Activated CD8-positive, alpha-beta T cell treated with anti-CD3 and anti-CD28 coated beads for 36 hours (primary cell): ENCODE measurements at regions not wholly inside any gene's neighbourhood (a gene's known extent, or its start where the extent isn't known, plus 50 kb on each side); places are given as distances from the start of the nearest gene placed in this dataset.

Source experiments
- ATAC-seq: fragments of 200-7000 bp; cut with Tn5 transposase; one replicate; pipeline ENCODE4 v1.10.0; 2021; ENCODE audit warnings: mild to moderate bottlenecking, moderate library complexity
- CTCF ChIA-PET: fragments of 350-600 bp; sonication (Branson Sonifier 250); formaldehyde crosslinking; loops from one replicate; lab custom pipeline; 2021; ENCODE audit warnings: antibody characterized with exemption; lab: Charles Lee
- POLR2A ChIA-PET: fragments of 350-600 bp; sonication (Branson Sonifier 250); formaldehyde crosslinking; loops from one replicate; lab custom pipeline; 2021; ENCODE audit warnings: antibody characterized with exemption; lab: Charles Lee
- DNase-seq: peaks from one replicate; pipeline ENCODE4 v3.0.0-alpha.2; 2020
- H3K27ac Mint-ChIP-seq: one replicate; pipeline ENCODE4 v1.8.0; 2021; ENCODE audit warnings: mild to moderate bottlenecking, mixed read lengths
- H3K27me3 Mint-ChIP-seq: one replicate; pipeline ENCODE4 v1.8.0; 2021; ENCODE audit warnings: mixed read lengths
- H3K36me3 Mint-ChIP-seq: one replicate; pipeline ENCODE4 v1.8.0; 2021; ENCODE audit warnings: low read depth, mixed read lengths
- H3K4me1 Mint-ChIP-seq: one replicate; pipeline ENCODE4 v1.8.0; 2021; ENCODE audit warnings: low read depth, mixed read lengths
- H3K4me3 Mint-ChIP-seq: one replicate; pipeline ENCODE4 v1.8.0; 2021; ENCODE audit warnings: mild to moderate bottlenecking, moderate library complexity, mixed read lengths
- H3K9me3 Mint-ChIP-seq: one replicate; pipeline ENCODE4 v1.8.0; 2021; ENCODE audit warnings: mixed read lengths
- CTCF ChIP-seq: fragments of 200-600 bp; IDR thresholded peaks from one replicate; pipeline ENCODE4 v1.8.0; 2022; ENCODE audit warnings: antibody characterized with exemption, mild to moderate bottlenecking
- intact Hi-C: fragments of 100-400 bp; cut with micrococcal nuclease; formaldehyde crosslinking; loops from one replicate; pipeline ENCODE4 v1.10.0; 2022

DNA sequence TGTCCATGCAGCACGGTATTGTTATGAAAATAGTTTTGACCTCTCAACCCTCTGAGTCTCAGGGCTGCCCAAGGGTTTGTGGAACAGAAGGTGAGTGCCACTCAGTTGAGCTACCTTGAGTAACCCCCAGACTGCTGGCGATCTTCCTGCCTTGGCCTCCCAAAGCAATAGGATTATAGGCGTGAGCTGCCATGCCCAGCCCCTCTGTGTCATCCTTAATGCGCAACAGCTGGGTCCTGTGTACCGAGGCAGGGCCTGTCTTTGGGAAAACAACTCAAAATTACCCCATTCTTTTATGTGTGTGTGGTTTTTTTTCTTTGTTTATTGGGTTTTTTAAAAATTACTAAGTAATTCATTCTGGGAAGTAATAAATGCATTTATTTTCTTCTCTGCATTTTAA, 78.3 kb upstream of the TPM1 start:
- Mint-ChIP-seq H3K36me3 (no peaks in the 10 kb centered on the region), H3K4me3 (no peak overlapping the region), H3K4me1 (no peaks in the 10 kb centered on the region), H3K27ac (no peak overlapping the region), H3K27me3 (no peaks in the 10 kb centered on the region), H3K9me3 (no peaks in the 10 kb centered on the region)
- TF ChIP-seq CTCF, result no peak
- ATAC-seq (no peak), DNase-seq (no peak)
- intact Hi-C loops, result no loop called here
- CTCF ChIA-PET, result no interaction called here
- POLR2A ChIA-PET, result no interaction called here

GRCh38 chr15:62966294-62967078, 76.1 kb upstream of the TPM1 start:
- no peaks in the 10 kb centered on the region for H3K36me3 Mint-ChIP-seq
- H3K4me3 Mint-ChIP-seq, result no peak overlapping the region
- no peaks in the 10 kb centered on the region for H3K4me1 Mint-ChIP-seq
- no peak for DNase-seq
- TF ChIP-seq CTCF, result no peak
- ChIA-PET POLR2A (no interaction called here), CTCF (interaction anchor here (1.1 kb wide), 1 partner anchor 80 kb away, joined by 3 read pairs; no protein-coding TSS in a partner anchor)
- intact Hi-C loops, result no loop called here
- H3K27me3 Mint-ChIP-seq, result no peaks in the 10 kb centered on the region
- no peaks in the 10 kb centered on the region for H3K9me3 Mint-ChIP-seq
- ATAC-seq, result no peak
- no peak overlapping the region for H3K27ac Mint-ChIP-seq

GRCh38 chr15:62968699-62969098, 73.8 kb upstream of the TPM1 start:
- intact Hi-C loops, result no loop called here
- no peaks in the 10 kb centered on the region for H3K9me3 Mint-ChIP-seq
- POLR2A ChIA-PET, result no interaction called here
- H3K4me1 Mint-ChIP-seq, result no peaks in the 10 kb centered on the region
- DNase-seq (no peak), ATAC-seq (no peak)
- CTCF ChIA-PET, result no interaction called here
- H3K27ac Mint-ChIP-seq, result no peak overlapping the region
- no peak overlapping the region for H3K4me3 Mint-ChIP-seq
- H3K27me3 Mint-ChIP-seq, result peaks cover 2% of the 10 kb centered on the region
- no peaks in the 10 kb centered on the region for H3K36me3 Mint-ChIP-seq
- no peak for TF ChIP-seq CTCF

DNA sequence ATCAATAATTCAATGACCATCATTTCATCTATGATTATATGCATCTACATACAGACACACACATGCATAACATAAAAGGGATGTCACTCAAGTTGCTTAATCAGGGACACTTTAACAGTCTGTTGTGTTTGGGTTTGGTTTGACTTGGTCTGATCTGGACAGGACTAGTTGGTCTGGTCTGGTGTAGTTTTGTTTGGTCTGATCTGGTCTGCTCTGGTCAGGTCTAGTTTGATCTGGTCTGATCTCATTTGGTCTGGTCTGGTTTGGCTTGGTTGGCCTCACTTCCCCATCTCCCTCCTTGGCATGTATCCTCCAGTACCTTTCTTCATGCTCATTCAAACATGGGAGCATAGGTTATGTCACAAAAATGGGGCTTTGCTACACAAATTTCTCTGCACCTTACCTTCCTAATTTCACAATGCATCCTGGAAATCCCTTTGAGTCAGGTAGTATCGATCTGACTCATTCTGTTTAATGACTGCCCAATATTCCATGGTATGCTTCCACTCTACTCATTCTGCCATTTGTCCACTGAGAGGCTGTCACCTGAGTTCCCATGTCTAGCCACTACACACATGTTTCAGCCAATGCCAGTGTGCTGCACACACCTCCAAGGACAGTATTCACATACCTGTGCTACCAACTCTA, 73.0 kb upstream of the TPM1 start:
- Mint-ChIP-seq H3K36me3 (no peaks in the 10 kb centered on the region), H3K9me3 (no peaks in the 10 kb centered on the region), H3K27ac (no peak overlapping the region), H3K27me3 (peaks cover 2% of the 10 kb centered on the region), H3K4me1 (no peaks in the 10 kb centered on the region), H3K4me3 (no peak overlapping the region)
- DNase-seq (no peak), ATAC-seq (no peak)
- POLR2A ChIA-PET, result no interaction called here
- intact Hi-C loops, result no loop called here
- TF ChIP-seq CTCF, result no peak
- CTCF ChIA-PET, result no interaction called here

DNA sequence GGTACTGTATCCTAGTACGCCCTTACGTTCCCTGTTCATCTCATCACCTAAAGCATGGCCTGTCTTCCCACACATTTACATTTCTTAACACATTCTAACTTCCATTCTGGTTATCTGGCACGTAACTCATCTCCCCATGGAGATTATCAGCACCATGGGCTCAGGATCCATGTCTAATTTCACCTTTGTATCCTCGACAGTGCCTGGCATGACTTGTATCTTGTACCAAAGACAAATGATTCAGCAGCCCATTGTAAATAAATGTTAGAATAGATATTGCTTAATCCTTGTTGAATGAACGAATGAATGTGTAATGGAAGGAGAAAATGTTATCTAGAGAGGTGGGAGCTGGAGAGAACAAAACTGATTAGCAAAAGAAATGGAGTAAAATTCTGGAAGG, 69.7 kb upstream of the TPM1 start:
- ChIA-PET CTCF (no interaction called here), POLR2A (no interaction called here)
- Mint-ChIP-seq H3K27ac (no peak overlapping the region), H3K4me3 (no peak overlapping the region), H3K9me3 (no peaks in the 10 kb centered on the region), H3K4me1 (no peaks in the 10 kb centered on the region), H3K27me3 (peaks cover 2% of the 10 kb centered on the region), H3K36me3 (no peaks in the 10 kb centered on the region)
- TF ChIP-seq CTCF, result no peak
- intact Hi-C loops, result no loop called here
- DNase-seq (no peak), ATAC-seq (no peak)
